ENCODE measurements at regions not wholly inside any gene's neighbourhood (a gene's known extent, or its start where the extent isn't known, plus 50 kb on each side); places are given as distances from the start of the nearest gene placed in this dataset.
"Not testable (repeated sequence)": the region's sequence is repeated elsewhere in the genome, so short reads cannot be mapped to it uniquely, and the experiment has no call there.

- DNase-seq: no peak
These were observed 90.5 kb upstream of the SLC24A3 start for GRCh38 chr20:19121916-19122315.

GRCh38 chr20:19122395-19122794 is 90.0 kb upstream of the SLC24A3 start:
- no peak for DNase-seq

- DNase-seq: no peak
These were observed 86.9 kb upstream of the SLC24A3 start for GRCh38 chr20:19125508-19125907.

DNA sequence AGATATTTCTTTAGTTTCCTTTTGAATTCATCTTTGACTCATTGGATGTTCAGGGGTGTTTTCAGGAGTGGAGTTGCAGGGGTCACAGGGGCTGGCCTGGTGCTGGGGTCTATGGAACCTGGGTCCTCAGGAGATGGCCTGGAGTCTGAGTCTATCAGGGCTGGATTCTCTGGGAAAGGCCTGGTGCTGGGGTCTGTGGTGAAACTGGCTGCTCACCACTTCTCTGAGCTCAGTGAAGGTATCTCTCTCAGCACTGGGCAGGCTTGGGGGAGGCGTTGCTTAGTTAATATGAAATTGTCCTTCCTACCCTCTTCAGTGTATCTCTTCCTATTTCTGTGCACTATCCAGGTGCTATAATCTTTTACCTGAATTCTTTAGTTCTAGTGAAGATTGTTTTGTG is 83.1 kb upstream of the SLC24A3 start:
- no peak for DNase-seq

DNA sequence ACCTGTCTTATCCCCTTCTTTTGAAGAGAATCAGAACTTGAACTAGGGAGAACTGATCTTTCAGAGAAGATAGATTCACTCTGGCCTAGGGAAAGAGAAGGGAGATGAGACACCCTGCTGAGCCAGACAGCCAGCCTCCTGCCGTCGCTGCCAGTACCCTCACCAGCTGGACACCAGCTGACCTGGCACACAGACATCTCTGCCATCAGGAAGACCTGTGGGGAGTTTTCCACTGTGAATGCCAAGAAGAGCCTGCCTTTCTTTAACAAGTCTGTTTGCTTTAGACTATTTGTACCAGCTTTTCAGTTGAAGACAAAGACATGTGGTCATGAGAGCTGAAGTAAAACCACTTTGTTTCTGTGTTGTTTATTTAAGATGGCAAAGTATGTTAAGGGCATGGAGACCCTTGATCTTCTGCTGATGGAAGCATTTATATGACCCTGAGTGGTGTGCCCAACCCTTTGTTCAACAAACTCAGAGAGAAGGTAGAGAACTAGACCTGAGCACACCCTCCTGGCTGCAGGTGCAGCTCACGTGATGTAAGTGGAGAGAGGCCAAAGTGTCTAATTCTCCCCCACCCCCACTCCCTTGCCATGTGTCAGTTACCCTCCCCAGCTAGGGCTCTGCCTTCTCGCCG is 82.3 kb upstream of the SLC24A3 start:
- no peak for DNase-seq

GRCh38 chr20:19130613-19130984 is 81.8 kb upstream of the SLC24A3 start:
- no peak for DNase-seq

- no peak for DNase-seq
These were observed 74.8 kb upstream of the SLC24A3 start for GRCh38 chr20:19137641-19138040.

- no peak for DNase-seq
These were observed 73.7 kb upstream of the SLC24A3 start for GRCh38 chr20:19138758-19139157.

DNA sequence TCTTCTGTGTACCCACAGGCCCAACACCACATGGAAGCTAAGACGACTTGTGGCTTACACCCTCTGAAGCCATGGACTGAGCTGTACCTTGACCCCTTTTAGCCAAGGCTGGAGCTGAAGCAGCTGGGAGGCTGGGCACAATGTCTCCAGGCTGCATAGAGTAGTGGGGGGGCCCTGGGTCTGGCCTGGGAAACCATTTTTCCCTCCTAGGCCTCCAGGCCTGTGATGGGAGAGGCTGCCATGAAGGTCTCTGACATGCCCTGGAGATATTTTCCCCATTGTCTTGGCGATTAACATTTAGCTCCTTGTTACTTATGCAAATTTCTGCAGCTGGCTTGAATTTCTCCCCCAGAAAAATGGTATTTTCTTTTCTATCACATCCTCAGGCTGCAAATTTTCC is 72.9 kb upstream of the SLC24A3 start:
- not testable (repeated sequence) for DNase-seq

DNA sequence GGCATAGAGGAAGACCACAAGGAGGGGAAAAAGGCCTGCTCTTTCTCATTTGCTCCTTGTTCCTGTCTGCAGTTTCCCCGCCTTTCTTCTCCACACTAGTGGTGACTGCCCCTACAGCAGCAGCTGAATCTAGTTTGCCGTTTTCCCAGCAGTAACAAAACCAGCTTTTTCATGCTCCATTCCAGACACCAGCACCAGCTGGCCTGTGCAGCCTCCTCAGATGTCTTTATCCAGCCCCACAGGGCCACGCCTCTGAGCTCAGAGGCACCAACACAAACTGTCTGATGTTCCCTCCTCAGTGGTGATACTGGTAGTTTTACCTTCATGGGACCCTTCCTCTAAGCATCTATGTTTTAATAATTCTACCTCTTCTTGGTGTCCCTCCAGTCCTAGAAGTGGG is 70.4 kb upstream of the SLC24A3 start:
- no peak for DNase-seq

DNA sequence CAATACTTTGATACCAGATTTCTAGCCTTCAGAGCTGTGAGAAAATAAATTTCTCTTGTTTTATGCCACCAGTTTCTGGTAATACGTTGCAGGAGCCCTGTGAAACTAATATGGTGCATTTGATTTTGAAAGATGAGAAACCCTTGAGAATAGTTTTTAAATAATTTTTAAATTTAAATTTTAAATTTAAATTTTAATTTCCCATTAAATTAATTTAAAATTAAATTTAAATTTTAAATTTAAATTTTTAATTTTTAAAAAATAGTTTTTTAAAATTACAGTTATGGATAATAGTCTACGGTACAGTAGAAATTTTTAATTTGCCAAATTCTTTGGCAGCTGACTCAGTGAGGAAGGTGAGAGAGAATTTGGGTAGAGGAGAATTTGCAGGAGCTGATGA is 68.6 kb upstream of the SLC24A3 start:
- DNase-seq: no peak

DNA sequence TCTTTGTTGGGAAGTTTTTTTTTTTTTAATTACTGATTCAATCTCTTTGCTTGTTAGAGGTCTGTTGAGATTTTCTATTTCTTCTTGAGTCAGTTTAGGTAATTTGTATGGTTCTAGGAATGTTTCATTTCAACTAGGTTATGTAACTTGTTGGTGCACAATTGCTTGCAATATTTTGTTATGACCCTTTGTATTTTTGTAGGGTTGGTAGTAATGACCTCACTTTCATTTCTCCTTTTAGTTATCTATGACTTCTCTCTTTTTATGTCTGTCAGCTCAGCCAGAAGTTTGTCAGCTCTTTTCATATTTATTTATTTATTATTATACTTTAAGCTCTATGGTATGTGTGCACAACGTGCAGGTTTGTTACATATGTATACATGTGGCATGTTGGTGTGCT is 51.1 kb upstream of the SLC24A3 start:
- DNase-seq: no peak
